HepG2 (cell line): ENCODE measurements at regions not wholly inside any gene's neighbourhood (a gene's known extent, or its start where the extent isn't known, plus 50 kb on each side); places are given as distances from the start of the nearest gene placed in this dataset.

Experiments used
- DMTF1 ChIP-seq: sonication (generic); formaldehyde crosslinking; IDR thresholded peaks from 2 replicates; pipeline ENCODE4 v1.4.0; 2020; ENCODE audit warnings: mild to moderate bottlenecking, missing genetic modification reagents
- ERF ChIP-seq: IDR thresholded peaks from 2 replicates; pipeline ENCODE4 v1.6.1; 2018; ENCODE audit warnings: missing biosample characterization, missing genetic modification reagents
- PRMT3 ChIP-seq: sonication (generic); formaldehyde crosslinking; IDR thresholded peaks from 2 replicates; pipeline ENCODE4 v1.8.1; 2022; ENCODE audit warnings: low read depth, mild to moderate bottlenecking, moderate library complexity, missing genetic modification reagents, borderline replicate concordance
- TEAD3 ChIP-seq: optimal IDR thresholded peaks from 2 replicates; pipeline ENCODE3; 2016; ENCODE audit warnings: borderline replicate concordance
- ZFAT ChIP-seq: sonication (generic); formaldehyde crosslinking; conservative IDR thresholded peaks from 2 replicates; pipeline ENCODE4 v1.8.1; 2023; ENCODE audit warnings: missing genetic modification reagents, inconsistent platforms
- ZNF101 ChIP-seq: sonication (generic); formaldehyde crosslinking; IDR thresholded peaks from 2 replicates; pipeline ENCODE4 v1.4.0; 2020; ENCODE audit warnings: mild to moderate bottlenecking, low read depth, missing genetic modification reagents, borderline replicate concordance
- ZNF274 ChIP-seq: sonication (generic); formaldehyde crosslinking; IDR thresholded peaks from 2 replicates; pipeline ENCODE4 v1.5.1; 2020; ENCODE audit warnings: mild to moderate bottlenecking, missing genetic modification reagents
- ZNF512 ChIP-seq: sonication (generic); formaldehyde crosslinking; IDR thresholded peaks from 2 replicates; pipeline ENCODE4 v1.4.0; 2020; ENCODE audit warnings: mild to moderate bottlenecking, missing genetic modification reagents
- TF ChIP-seq, protein P1 (sequence below): sonication (generic); formaldehyde crosslinking; IDR thresholded peaks from 2 replicates; pipeline ENCODE4 v1.4.0; 2020; ENCODE audit warnings: missing genetic modification reagents, borderline replicate concordance
- TF ChIP-seq, protein P2 (sequence below): sonication (generic); formaldehyde crosslinking; IDR thresholded peaks from 2 replicates; pipeline ENCODE4 v1.4.0; 2020; ENCODE audit warnings: missing genetic modification reagents, borderline replicate concordance

GRCh38 chr2:161063157-161063945, 96.9 kb upstream of the TANK start (continued):
- no peak for TF ChIP-seq PRMT3 (CRISPR knock-in tag)
- TF ChIP-seq DMTF1 = no peak
- TF ChIP-seq TEAD3 = peak; percentile 61
- TF ChIP-seq ERF (CRISPR knock-in tag) = 0 out of 2 replicates have a peak, but pooled peaks have one; percentile 52
- TF ChIP-seq ZNF512 (CRISPR knock-in tag) = no peak
- TF ChIP-seq, protein P1, sequence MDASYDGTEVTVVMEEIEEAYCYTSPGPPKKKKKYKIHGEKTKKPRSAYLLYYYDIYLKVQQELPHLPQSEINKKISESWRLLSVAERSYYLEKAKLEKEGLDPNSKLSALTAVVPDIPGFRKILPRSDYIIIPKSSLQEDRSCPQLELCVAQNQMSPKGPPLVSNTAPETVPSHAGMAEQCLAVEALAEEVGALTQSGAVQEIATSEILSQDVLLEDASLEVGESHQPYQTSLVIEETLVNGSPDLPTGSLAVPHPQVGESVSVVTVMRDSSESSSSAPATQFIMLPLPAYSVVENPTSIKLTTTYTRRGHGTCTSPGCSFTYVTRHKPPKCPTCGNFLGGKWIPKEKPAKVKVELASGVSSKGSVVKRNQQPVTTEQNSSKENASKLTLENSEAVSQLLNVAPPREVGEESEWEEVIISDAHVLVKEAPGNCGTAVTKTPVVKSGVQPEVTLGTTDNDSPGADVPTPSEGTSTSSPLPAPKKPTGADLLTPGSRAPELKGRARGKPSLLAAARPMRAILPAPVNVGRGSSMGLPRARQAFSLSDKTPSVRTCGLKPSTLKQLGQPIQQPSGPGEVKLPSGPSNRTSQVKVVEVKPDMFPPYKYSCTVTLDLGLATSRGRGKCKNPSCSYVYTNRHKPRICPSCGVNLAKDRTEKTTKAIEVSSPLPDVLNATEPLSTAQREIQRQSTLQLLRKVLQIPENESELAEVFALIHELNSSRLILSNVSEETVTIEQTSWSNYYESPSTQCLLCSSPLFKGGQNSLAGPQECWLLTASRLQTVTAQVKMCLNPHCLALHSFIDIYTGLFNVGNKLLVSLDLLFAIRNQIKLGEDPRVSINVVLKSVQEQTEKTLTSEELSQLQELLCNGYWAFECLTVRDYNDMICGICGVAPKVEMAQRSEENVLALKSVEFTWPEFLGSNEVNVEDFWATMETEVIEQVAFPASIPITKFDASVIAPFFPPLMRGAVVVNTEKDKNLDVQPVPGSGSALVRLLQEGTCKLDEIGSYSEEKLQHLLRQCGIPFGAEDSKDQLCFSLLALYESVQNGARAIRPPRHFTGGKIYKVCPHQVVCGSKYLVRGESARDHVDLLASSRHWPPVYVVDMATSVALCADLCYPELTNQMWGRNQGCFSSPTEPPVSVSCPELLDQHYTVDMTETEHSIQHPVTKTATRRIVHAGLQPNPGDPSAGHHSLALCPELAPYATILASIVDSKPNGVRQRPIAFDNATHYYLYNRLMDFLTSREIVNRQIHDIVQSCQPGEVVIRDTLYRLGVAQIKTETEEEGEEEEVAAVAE = peak; percentile 53; the same call in 1 of the 2 replicates
- TF ChIP-seq ZNF274 = no peak
- TF ChIP-seq, protein P2, sequence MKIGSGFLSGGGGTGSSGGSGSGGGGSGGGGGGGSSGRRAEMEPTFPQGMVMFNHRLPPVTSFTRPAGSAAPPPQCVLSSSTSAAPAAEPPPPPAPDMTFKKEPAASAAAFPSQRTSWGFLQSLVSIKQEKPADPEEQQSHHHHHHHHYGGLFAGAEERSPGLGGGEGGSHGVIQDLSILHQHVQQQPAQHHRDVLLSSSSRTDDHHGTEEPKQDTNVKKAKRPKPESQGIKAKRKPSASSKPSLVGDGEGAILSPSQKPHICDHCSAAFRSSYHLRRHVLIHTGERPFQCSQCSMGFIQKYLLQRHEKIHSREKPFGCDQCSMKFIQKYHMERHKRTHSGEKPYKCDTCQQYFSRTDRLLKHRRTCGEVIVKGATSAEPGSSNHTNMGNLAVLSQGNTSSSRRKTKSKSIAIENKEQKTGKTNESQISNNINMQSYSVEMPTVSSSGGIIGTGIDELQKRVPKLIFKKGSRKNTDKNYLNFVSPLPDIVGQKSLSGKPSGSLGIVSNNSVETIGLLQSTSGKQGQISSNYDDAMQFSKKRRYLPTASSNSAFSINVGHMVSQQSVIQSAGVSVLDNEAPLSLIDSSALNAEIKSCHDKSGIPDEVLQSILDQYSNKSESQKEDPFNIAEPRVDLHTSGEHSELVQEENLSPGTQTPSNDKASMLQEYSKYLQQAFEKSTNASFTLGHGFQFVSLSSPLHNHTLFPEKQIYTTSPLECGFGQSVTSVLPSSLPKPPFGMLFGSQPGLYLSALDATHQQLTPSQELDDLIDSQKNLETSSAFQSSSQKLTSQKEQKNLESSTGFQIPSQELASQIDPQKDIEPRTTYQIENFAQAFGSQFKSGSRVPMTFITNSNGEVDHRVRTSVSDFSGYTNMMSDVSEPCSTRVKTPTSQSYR (CRISPR knock-in tag) = no peak
- TF ChIP-seq ZFAT (CRISPR knock-in tag) = 0 out of 2 replicates have a peak, but pooled peaks have one; percentile 22
- TF ChIP-seq ZNF101 = no peak
